A673 (cell line): ENCODE measurements at regions not wholly inside any gene's neighbourhood (a gene's known extent, or its start where the extent isn't known, plus 50 kb on each side); places are given as distances from the start of the nearest gene placed in this dataset.

Source experiments
- BruUV-seq: library from RNA; stranded (reverse); fragments of 400-500 nt; replicated peaks from 2 replicates; lab custom pipeline; 2021; lab: Mats Ljungman, UMichigan
- CTCF ChIA-PET: fragments of 300-600 bp; sonication (Branson Sonifier 250); formaldehyde crosslinking; loops from one replicate; lab custom pipeline; 2022; ENCODE audit warnings: antibody characterized with exemption; lab: Charles Lee
- POLR2A ChIA-PET: fragments of 300-600 bp; sonication (Branson Sonifier 250); formaldehyde crosslinking; loops from one replicate; lab custom pipeline; 2022; ENCODE audit warnings: antibody characterized with exemption; ENCODE audit not compliant: low non-redundant PET; lab: Charles Lee
- DNase-seq: peaks from one replicate; pipeline ENCODE4 v3.0.0-alpha.2; 2015; ENCODE audit warnings: low spot score
- H3K27ac ChIP-seq: fragments of 200-600 bp; sonication (generic); 2 replicates; pipeline ENCODE4 v1.5.1; 2016; ENCODE audit warnings: mixed run types, low read depth, mild to moderate bottlenecking, mixed read lengths, antibody characterized with exemption, low read length; ENCODE audit not compliant: poor library complexity, severe bottlenecking
- H3K27me3 ChIP-seq: fragments of 200-600 bp; sonication (generic); replicated peaks from 2 replicates; pipeline ENCODE4 v1.6.1; 2017; ENCODE audit warnings: mixed run types, low read depth, mild to moderate bottlenecking, mixed read lengths, antibody characterized with exemption, low read length; ENCODE audit not compliant: insufficient read depth, poor library complexity
- H3K36me3 ChIP-seq: fragments of 200-600 bp; sonication (generic); 2 replicates; pipeline ENCODE4 v1.6.1; 2016; ENCODE audit warnings: mixed run types, mild to moderate bottlenecking, mixed read lengths, antibody characterized with exemption, low read length; ENCODE audit not compliant: insufficient read depth, poor library complexity, severe bottlenecking
- H3K4me1 ChIP-seq: fragments of 200-600 bp; sonication (generic); 2 replicates; pipeline ENCODE4 v1.6.1; 2017; ENCODE audit warnings: mixed run types, mild to moderate bottlenecking, mixed read lengths, antibody characterized with exemption, low read length; ENCODE audit not compliant: insufficient read depth, poor library complexity, severe bottlenecking
- H3K4me3 ChIP-seq: fragments of 200-600 bp; sonication (generic); 2 replicates; pipeline ENCODE4 v1.5.1; 2016; ENCODE audit warnings: low read depth, mixed run types, mild to moderate bottlenecking, mixed read lengths, low read length; ENCODE audit not compliant: poor library complexity, severe bottlenecking
- H3K9me3 ChIP-seq: fragments of 200-600 bp; sonication (generic); 2 replicates; pipeline ENCODE4 v1.6.1; 2016; ENCODE audit warnings: mixed run types, low read depth, mild to moderate bottlenecking, mixed read lengths, antibody characterized with exemption, low read length; ENCODE audit not compliant: poor library complexity, severe bottlenecking
- CTCF ChIP-seq: fragments of 300-800, 200-600 bp; sonication (generic); conservative IDR thresholded peaks from 2 replicates; pipeline ENCODE4 v1.5.1; 2017; ENCODE audit warnings: low read depth, mild to moderate bottlenecking, antibody characterized with exemption, low read length, moderate library complexity, mixed read lengths
- EZH2 ChIP-seq: fragments of 200-600 bp; sonication (generic); IDR thresholded peaks from 2 replicates; pipeline ENCODE4 v1.6.1; 2017; ENCODE audit warnings: borderline replicate concordance, low read depth, mild to moderate bottlenecking, mixed read lengths, antibody characterized with exemption, low read length; ENCODE audit not compliant: poor library complexity, severe bottlenecking
- intact Hi-C: fragments of 100-400 bp; cut with micrococcal nuclease; formaldehyde crosslinking; loops from one replicate; pipeline ENCODE4 v1.10.0; 2022; ENCODE audit not compliant: unreplicated experiment

GRCh38 chr6:23016696-23017095, 447.3 kb downstream of the HDGFL1 start:
- CTCF ChIA-PET = no interaction called here
- Histone ChIP-seq H3K36me3 (no peaks in the 10 kb centered on the region), H3K4me1 (no peaks in the 10 kb centered on the region), H3K27ac (no peak overlapping the region), H3K9me3 (no peaks in the 10 kb centered on the region), H3K27me3 (no peaks in the 10 kb centered on the region), H3K4me3 (no peak overlapping the region)
- intact Hi-C loops = no loop called here
- POLR2A ChIA-PET = no interaction called here
- BruUV-seq = no TSS peak
- no peak for DNase-seq
- TF ChIP-seq CTCF = no peak
- TF ChIP-seq EZH2 = no peak

DNA sequence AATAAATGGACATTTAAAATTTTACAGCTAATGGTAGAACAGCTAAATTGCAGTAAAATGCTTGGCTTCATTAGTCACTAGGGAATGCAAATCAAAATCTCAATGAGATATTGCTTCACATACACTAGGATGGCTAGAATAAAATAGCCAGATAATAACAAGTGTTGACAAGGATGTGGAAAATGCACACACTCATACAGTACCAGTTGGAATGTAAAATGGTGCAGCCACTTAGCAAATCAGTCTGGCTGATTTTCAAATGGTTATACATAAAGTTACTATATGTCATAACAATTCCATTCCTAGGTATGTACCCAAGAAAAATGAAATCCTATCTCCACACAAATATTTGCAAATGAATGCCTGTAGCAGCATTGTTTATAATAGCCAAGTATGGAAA, 452.1 kb downstream of the HDGFL1 start:
- TF ChIP-seq EZH2 (no peak), CTCF (no peak)
- intact Hi-C loops = no loop called here
- H3K36me3 ChIP-seq = no peaks in the 10 kb centered on the region
- H3K4me3 ChIP-seq = no peak overlapping the region
- no peak overlapping the region for H3K27ac ChIP-seq
- no TSS peak for BruUV-seq
- no peaks in the 10 kb centered on the region for H3K9me3 ChIP-seq
- CTCF ChIA-PET = no interaction called here
- no peaks in the 10 kb centered on the region for H3K4me1 ChIP-seq
- DNase-seq = no peak
- POLR2A ChIA-PET = no interaction called here
- no peaks in the 10 kb centered on the region for H3K27me3 ChIP-seq

GRCh38 chr6:23027281-23027680, 457.9 kb downstream of the HDGFL1 start:
- no peaks in the 10 kb centered on the region for H3K27me3 ChIP-seq
- CTCF ChIA-PET = no interaction called here
- POLR2A ChIA-PET = no interaction called here
- no peaks in the 10 kb centered on the region for H3K4me1 ChIP-seq
- no peaks in the 10 kb centered on the region for H3K9me3 ChIP-seq
- DNase-seq = peak; percentile 14
- H3K4me3 ChIP-seq = no peak overlapping the region
- no TSS peak for BruUV-seq
- intact Hi-C loops = no loop called here
- no peaks in the 10 kb centered on the region for H3K36me3 ChIP-seq
- TF ChIP-seq CTCF = no peak
- TF ChIP-seq EZH2 = no peak
- H3K27ac ChIP-seq = no peak overlapping the region
